Kidney capillary endothelial cell (primary cell): ENCODE measurements at regions not wholly inside any gene's neighbourhood (a gene's known extent, or its start where the extent isn't known, plus 50 kb on each side); places are given as distances from the start of the nearest gene placed in this dataset.
"Not testable (repeated sequence)": the region's sequence is repeated elsewhere in the genome, so short reads cannot be mapped to it uniquely, and the experiment has no call there.

Experiments
- DNase-seq: peaks from one replicate; pipeline ENCODE4 v3.0.0-alpha.2; 2018; ENCODE audit warnings: low spot score

DNA sequence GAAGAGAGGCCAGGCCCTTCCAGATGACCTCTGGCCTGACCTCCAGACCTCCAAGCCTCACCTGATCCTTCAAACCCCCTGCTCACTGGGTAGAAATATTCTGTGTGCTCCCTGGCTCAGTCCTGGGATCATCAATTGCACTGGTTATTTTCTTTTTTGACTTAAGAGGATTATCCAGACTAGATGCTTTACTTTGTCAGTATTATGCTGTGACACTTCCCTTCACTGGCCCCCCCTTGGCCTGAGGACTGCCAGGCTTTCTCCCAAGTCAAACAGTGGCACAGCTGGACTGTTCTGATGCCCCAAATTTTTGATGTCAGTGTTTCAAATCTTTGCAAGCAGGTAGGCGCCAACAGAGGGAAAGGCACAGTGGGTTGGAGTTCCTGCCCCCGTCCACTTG is 156.3 kb upstream of the SKOR2 start:
- DNase-seq: no peak

DNA sequence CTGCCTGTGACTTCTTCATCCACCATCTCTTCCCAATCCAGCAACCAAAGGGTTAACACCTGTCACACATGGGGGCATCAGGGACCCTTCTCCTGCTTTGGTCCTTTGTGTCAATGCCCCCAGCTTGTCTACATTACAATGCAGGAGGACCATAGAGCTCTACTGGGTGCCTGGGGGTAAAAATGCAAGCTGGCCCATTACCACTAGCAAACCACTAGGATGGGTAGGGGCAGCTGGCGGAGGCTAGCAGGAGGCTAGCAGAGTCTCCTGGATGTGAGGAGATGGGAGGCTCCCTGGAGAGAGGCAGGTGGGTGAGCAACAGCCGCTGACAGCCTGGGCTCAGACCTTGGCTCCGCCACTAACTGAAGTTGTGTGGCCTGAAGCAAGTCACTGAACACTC is 153.4 kb upstream of the SKOR2 start:
- no peak for DNase-seq

DNA sequence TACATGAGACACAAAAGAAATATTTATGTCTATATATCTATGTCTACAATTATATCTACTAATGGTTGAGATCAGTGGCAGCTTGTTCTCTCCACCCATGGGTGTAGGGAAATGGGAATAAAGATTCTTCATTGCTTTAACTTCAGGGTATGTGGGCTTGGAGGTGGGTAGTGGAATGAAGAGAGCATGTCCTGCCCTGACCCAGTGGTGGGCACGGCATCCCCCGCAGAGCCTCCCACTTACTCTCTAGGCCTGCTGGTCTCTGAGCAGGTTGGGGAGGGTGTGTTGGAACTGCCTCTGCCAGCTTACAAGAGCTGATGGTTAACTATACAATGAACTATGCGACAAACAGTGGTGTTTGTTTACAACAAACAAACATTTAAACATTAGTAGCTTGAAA is 152.5 kb upstream of the SKOR2 start:
- no peak for DNase-seq

DNA sequence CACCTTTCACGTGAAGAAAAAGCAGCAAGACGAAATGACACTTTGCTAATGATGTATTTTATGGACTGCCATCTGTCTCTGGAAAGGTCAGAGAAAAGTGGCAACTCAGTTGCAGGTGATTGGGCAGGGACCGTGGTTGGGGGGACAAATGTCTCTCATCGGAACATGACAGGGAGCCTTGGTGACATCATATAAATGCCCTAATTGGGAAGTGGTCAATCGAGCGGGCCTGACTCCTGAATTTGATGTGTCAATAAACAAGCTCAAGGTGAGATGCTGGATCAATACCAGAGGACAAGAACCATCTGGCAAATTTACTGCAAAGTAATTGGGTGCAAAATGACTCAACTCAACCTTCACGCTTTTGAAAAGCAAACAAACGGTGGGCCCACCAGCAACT is 151.9 kb upstream of the SKOR2 start:
- DNase-seq: no peak

DNA sequence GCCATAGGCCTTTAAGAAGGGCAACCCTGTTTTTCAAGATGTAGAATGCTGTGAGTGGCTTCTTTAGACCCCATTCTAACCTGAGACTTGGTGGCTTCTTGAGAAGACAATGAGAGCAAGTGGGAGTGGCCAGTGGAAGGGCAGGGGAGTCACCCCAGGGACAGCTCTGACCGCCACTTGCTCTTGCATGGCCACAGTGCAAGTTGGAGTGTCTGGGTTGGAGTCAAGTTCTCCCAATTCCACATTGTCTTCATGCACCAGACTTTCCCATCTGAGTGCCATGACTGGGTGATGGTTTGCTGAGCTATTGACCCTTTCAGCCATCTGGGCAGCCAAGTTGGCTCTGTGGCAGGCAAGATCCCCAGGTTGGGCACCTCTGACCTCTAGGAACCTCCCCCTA is 148.0 kb upstream of the SKOR2 start:
- DNase-seq: no peak

DNA sequence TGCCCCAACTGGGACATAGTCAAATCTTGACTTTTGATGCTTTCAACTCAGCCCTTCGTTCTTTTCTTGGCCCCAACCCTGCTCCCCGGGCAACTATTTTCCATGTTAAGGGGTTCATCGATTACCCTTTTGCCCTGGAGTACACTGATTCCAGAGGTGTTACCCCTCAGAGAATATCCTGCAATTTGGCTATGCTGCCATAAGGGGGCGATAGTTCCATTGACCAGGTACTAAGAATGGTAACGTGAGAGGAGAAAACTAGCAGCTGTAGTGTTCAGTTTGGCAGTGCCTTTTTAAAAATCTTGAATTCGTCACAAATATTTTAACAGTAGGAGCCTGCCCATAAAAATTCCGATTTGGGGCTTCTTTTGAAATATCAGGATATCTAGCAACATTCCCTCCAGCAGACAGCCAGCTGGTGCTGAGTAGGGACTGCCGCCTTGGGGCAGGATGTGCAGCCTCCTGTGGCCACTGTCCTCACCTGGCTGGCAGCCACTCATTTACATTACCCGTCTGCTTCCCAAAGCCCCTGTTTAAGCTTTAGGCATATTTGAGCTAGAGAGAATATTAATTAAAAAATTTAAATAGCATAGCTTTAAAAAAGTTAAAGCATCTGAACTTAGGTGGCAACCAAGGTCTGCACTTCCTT is 146.3 kb upstream of the SKOR2 start:
- DNase-seq: no peak

DNA sequence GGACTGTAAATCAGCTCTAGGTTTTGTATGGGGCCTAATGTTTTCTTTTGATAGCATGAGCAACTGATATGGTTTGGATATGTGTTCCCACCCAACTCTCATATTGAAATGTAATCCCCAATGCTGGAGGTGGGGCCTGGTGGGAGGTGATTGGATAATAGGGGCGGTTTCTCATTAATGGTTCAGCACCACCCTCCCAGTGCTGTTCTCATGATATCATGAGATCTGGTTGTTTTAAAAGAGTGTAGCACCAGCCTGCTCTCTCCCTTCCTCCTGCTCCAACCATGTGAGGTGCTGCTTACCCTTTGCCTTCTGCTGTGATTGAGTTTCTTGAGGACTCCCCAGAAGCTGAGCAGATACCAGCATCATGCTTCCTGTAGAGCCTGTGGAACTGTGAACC is 140.2 kb upstream of the SKOR2 start:
- DNase-seq: no peak

DNA sequence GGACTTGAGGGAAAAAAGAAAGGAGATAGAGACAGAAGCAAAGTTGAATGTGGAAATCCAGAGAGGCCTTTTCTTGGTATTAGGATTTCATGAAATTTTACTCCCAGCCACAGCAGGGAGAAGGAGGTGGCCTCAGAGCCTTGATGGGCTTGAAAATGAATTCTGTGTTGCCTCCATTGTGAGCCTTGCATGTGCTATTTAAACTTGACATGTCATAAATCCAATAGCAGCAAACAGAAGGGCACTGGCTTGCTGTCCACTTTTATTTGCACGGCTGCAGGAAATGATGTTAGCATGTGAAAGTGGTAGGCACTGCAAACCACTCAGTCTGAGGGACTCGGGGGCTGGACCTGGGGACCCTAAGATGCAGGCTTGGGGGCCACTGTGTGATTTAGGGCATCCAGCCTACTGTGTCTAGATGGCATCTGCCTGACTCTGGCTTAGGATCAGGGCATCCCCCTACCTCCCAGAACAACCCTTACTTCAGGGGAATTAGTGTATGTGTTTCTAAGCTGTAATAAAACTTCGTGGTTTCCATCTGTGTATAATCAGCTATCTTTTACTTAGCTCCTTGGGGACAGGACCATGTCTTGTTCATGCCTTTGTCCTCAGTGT is 139.1 kb upstream of the SKOR2 start:
- no peak for DNase-seq

DNA sequence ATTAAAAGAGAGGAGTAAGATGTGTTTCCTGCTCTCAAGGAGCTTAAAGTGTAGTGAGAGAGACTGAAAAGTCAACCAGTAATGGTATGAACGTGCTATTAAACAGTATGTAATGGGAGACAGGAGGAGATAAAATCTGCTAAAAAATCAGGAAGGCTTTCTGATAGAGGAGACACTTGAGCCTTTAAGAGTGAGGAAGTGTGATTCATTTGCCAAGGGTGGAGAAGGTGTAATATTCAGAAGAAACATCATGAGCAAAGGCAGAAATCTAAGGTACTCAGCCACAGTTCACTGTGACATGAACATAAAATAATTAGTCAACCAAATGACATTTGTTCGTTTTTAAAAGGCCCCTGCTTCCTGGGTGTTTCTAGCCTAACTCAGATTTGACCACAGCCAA is 137.8 kb upstream of the SKOR2 start:
- no peak for DNase-seq

DNA sequence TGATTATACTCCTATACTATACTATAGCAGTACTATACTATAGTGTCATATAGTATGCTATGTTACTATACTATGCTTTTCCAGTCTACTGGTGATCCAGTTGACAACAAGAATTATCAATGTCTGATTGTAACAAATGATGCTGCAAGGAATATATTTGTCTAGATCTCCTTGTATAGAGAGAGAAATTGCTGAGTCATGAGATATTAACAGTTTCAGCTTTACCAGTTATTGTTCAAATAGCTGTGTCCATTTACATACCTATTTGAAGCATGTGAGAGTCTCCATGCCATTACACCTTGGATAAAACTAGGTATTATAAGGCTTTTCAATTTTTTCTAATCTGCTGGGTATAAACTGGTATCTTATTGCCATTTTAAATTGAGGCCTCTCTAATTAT is 136.4 kb upstream of the SKOR2 start:
- no peak for DNase-seq

DNA sequence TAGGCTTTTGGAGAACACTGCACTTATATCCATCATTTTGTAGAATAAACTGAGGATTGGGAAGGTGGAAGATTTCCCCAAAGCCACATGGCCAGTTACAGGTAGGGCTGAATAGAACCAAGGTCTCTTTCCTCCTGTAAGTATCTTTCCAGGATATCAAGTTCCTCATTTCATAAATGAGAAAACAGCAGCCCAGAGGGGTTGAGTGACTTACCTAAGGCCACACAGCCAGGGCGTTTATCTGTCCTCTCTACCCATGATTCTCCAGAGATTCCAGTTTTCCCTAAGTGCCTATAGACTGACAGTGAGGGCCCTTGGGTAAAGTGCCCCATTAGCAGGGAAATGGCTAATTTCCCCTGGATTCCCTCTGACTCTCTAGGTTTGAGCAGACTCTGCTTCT is 132.3 kb upstream of the SKOR2 start:
- DNase-seq: no peak

DNA sequence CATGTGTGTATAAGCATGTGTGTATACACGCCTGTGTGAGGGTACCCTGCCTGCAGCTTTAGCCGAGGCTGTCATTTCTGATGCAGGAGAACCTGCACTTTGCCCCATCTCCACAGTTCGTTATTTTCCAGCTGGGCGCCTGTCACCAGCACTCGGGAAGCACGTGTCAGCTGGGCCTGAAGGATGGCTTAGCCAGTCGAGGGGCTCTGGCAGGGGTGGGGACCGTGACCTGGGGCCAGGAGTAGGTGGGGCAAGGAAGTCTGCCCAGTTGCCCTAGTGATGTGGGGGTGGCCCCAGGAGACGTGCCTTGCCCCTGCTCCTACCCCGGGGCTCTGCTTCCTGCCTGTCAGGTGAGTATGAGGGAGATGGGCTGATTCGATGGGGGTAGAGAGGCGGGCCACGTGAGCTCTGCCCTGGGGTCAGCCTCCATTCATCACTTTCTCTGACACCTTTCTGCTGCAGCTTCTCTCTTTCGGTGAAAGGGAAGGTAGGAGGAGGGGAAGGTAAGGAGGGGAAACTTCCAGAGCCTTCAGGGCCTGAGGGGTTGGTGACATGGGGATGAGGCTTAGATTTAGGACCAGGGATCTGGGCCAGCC is 130.6 kb upstream of the SKOR2 start:
- DNase-seq: no peak

DNA sequence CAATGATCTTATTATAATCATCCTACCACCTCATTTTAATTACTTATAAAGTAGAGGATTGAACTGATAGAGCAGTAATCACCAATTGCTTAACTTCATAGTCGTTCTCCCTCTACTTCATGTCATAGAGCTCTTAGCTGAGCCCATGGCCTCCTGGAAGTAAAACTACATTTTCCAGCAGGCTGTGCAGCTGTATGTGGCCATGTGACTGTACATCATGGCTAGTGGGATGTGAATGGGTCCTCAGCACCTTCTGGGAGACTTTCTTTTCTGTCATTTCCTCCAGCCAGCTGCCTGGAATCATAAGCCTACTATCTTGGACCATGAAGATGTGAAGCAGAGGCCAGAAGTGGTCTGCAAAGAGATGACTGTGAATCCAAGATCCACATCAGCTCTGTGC is 128.7 kb upstream of the SKOR2 start:
- no peak for DNase-seq

DNA sequence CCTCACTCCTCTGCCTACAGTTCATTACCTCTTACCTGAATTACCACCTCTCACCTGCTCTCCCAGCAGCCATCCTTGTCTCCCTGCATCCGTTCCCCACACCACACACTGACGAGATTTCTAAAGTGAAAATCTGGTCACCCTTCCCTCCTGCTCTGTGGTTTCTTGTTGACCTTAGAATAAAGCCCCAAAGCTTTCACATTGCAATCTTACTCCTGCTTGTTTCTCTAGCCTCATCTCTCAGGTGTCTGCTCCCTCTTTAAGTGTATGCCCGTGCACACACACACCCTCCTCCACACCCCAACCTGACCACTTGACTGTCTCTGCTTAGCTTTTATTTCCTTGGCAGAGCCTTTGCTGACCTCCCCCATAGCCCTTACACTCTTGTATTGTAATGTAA is 122.0 kb upstream of the SKOR2 start:
- no peak for DNase-seq

DNA sequence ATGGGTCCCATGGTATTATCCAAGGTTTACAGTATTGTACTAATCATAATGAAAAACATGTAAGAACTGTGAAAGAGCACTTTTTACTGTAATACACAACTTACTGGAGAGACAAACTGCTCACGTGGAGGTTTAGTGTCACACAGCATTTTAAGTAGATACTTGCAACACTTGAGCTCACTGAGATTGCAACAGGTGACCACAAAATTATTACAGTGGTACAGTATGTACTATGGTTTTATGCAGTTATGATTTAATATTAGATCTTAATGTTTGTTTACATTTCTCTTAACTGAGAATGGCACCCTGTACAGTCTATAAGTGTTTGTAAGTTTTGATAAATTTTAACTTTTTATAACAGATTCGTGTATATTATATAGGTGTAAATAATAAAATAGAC is 118.6 kb upstream of the SKOR2 start:
- no peak for DNase-seq

DNA sequence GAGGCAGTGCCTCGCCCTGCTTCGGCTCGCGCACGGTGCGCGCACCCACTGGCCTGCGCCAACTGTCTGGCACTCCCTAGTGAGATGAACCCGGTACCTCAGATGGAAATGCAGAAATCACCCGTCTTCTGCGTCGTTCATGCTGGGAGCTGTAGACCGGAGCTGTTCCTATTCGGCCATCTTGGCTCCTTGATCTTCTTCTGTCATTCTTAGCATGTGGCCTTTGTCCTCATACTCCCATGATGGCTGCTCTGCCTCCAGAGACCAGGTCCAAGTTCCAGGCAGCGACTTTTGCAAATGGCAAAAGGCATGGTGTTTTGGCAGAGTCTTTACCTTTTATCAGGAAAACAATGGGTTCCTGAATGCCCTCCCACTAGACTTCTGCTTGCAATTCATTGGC is 102.6 kb upstream of the SKOR2 start:
- DNase-seq: not testable (repeated sequence)

DNA sequence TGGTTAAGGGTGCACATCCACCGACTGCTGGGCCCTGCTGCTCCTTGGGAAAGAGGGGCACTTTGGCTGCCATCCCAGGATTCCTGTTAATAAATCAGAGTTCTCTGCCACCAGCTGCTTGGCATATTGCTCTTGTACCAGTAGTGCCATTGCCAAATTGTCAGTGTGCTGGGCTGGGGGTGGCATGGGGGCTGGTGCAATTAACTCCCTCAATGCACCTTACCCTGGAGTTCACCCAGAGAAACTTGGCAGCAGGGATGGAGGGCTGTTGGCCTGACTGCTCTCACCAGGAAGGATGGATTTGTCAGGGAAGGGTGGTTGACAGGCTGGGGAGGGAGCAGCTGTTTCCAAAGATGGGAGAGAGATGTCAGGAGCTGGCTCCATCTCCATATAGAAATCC is 94.6 kb upstream of the SKOR2 start:
- DNase-seq: no peak

DNA sequence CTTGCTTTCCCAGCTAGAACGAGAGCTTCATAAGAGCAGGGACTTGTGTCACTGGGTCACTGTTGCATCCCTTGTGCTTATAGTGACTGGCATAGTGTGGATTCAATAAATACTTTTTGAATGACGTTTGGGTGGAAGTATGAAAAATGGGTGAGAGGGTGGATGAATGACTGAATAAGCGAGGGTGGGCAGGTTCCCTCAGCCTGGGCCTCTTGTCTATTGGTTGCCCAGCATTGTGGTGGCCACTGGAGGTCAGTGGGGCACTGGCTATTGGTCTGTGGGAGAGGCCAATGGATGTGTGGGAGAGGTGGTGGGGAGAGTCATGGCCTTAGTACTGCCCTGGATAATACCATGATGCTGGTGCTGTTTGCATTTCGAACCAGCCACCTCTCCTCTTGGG is 93.8 kb upstream of the SKOR2 start:
- DNase-seq: no peak

DNA sequence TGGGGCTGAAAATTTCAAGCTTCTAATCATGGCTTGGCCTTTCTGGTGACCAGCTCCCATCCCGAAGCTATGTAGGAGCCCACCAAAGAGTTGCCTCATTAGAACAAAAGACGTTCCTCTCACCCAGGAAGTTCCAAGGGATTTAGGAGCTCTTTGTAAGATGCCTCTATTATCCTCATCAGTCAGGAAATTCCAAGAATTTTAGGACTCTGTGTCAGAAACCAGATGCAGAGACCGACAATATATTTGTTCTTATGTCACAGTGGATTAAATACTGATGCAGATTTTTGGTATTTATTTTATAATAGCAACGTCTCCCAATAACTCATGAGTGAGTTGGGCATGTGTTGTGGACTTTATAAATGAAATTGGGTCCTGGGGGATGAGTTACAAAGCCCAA is 91.8 kb upstream of the SKOR2 start:
- DNase-seq: no peak

DNA sequence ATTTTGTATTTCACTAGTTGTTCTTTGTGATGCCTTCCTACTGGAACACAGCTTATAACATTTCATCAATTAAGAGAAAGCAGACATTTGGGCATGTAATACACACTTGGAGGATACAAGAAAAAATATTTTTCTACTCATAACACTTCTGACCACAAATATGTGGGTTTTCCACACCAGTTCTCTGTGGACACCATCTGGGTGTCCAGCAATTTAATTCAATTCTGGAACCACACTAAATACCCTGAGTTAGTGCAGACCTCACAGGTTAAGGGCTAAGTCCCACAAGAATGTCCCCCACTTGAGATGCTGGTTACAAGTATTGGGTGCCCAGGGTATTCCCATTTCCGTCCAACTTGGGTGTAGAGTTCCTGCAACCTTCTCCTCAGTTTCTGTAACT is 91.1 kb upstream of the SKOR2 start:
- DNase-seq: no peak

DNA sequence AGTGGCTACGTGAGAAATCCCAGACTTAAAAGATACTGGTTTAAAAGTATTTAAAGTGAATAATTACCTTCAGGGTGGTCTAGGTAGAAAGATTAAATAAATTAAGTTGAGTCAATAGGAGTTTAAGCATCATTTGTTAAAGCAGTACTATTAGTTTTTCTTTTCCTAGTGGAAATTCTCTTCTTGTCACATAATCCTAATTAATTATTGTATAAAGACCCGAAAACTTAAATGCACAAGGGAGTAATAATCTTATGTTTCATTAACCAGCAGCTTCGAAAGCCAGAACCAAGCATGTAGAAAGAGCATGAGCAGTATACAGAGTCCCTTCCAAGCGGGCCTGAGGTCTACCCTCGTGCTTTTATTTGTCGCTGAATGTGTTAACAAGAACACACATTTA is 90.2 kb upstream of the SKOR2 start:
- DNase-seq: no peak

DNA sequence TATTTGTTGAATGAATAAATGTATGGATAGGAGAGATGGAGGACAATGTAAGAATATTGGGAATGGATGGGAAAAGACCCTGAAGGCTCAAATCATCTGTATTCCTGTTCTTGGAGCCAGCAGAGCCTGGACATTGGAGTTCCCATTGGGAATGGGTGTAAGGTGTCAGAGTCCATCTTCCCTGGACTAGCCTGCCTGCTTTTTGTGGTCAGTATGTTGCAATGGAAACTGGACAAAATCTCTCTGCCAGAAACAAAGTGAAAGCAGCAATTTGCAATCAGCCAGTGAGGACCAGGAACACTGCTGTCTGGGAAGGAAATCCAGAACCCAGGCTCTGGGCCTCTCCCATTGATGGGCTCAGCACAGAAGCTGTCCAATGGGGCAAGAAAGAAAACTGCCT is 83.5 kb upstream of the SKOR2 start:
- no peak for DNase-seq

DNA sequence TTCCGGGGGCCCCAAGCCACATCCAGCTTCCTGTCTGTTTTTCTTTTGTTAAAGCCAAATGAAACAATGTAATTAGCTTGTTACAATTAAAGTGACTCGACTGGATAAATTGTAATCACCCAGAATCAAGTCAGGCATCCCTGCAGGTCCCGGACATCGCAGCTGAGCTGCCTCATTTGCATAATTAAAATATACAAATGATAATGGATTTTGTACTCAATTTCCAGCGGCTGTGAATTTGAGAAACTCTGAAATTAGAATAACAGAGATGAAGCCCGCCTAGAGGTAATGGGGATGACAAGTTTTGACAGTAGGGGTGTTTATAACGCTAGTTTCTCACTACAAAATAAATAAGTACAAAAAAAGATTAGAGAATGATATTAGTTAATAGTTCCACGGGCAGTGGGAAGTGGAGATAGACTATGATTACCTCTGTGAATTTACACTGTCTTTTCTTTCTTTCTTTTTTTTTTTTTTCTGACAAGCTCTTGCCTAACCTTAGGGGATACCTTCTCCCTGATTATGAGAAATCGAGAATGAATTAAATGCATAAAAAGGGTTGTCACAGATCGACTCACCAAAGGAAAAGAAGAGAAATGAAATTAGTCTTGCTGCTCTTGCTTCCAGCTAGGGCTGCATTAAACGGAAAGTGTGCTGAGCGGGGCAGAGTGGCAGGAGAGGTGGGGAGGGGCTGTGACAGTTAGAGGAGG is 82.6 kb upstream of the SKOR2 start:
- DNase-seq: no peak

DNA sequence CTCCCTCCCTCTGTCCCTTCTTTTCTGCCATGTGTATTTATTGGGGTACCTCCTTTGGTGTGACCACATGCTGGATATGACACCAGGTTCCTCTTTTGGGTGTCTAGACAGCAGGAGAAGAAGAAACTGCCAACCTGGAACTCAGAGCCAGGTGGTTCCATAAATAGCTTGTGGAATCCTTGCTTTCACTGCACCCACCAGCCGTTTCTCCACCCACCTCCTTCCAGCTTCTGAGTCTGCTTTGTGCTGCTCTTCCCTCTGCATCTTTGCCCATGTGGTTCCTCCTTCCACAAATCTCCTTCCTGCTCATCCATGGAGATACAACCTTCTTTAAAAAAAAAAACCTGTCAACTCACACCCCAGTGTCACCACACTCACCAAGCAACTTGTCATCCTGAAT is 80.2 kb upstream of the SKOR2 start:
- no peak for DNase-seq
